GM21529 (cell line): ENCODE measurements at regions not wholly inside any gene's neighbourhood (a gene's known extent, or its start where the extent isn't known, plus 50 kb on each side); places are given as distances from the start of the nearest gene placed in this dataset.

ENCODE experiments used
- ATAC-seq: cut with Tn5 transposase; IDR thresholded peaks from one replicate; pipeline ENCODE4 v1.9.1; 2021; ENCODE audit not compliant: unreplicated experiment

DNA sequence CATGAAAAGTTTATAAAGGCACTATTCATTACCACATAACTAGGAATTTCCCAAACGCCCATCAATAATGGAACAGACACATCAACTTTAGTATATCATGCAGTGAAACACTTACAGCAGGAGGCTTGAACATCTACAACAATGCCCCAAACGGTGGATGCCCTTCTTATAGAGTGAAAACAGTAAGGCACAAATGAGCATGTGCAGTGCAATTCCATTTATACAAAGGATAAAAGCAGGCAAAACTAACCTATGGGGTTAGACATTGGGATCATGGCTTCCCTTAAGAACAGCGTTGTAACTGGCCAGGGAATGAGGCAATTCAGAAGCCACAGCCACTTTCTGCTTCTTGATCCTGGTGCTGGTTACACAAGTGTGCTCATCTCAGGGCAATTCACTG, 1363.0 kb downstream of the TBC1D22A start:
- ATAC-seq = no peak

GRCh38 chr22:48121984-48122383, 1359.5 kb downstream of the TBC1D22A start:
- no peak for ATAC-seq

GRCh38 chr22:48118654-48119053, 1356.2 kb downstream of the TBC1D22A start:
- ATAC-seq = no peak

DNA sequence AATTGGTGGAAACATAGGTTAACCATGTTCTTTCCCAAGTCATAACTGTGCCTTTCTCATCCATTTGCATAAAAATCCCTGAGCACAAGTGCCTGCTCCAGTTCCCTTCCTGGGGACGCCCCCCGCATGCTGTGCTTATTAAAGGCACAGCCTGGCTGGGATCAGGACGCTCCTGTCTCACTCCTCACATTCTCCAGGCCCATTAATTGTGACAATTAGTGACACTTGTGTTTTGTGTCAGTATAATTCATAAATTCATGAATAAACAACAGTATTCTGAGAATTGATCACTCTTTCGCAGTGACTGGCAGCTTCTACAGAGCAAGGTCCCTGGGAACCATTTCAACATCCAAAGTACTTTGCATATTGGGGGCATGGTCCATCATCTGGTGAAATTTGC, 1354.4 kb downstream of the TBC1D22A start:
- ATAC-seq = no peak

- ATAC-seq = no peak
These were observed 1350.5 kb downstream of the TBC1D22A start for GRCh38 chr22:48112687-48113521.

DNA sequence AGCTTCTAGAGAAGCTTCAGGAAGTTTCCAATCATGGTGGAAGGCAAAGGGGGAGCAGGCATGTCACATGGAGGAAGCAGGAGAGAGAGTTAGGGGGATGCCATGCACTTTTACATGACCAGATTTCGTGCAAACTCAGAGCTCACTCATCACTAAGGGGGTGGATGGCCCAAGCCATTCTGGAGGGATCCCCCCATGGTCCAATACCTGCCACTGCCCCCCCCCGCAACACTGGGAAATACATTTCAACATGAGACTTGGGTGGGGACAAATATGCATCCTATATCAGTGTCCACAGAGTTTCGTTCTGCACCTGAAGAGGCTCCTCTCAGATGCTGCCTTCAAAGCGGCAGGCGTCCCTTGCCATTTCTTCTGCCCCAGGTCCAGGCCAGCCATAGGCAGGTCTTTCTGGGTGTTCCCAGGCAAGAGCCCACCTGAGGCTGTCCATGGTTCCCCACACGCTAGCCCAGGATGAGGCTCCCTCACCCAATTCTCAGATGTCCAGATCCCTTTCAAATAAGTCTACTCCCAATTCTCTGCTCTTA, 1344.3 kb downstream of the TBC1D22A start:
- no peak for ATAC-seq

- no peak for ATAC-seq
These were observed 1343.8 kb downstream of the TBC1D22A start for GRCh38 chr22:48106215-48106614.

- ATAC-seq = no peak
These were observed 1342.8 kb downstream of the TBC1D22A start for GRCh38 chr22:48105259-48105658.

DNA sequence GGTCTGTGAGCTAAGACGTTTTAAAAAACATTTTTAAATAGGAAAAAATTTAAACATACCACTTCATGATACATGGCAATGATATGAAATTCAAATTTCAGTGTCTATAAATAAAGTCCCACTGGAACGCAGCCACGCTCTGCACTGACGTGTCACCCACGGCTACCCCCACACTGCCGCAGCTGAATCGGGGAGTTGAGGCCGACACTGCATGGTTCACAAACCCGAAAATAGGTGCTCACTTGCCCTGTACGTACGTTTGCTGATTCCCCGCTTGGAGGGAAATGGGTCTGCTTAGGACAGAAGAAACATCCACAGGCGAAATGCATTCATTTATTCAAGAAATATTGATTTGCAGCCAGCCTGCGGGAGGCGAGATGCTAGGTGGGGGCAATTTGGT, 1342.3 kb downstream of the TBC1D22A start:
- ATAC-seq = no peak

- no peak for ATAC-seq
These were observed 1341.8 kb downstream of the TBC1D22A start for GRCh38 chr22:48104102-48104738.

GRCh38 chr22:48103126-48103875, 1340.9 kb downstream of the TBC1D22A start:
- ATAC-seq = no peak

- no peak for ATAC-seq
These were observed 1340.1 kb downstream of the TBC1D22A start for GRCh38 chr22:48102581-48102980.

GRCh38 chr22:48101704-48102103, 1339.3 kb downstream of the TBC1D22A start:
- ATAC-seq = no peak

- no peak for ATAC-seq
These were observed 1338.4 kb downstream of the TBC1D22A start for GRCh38 chr22:48100685-48101417.

DNA sequence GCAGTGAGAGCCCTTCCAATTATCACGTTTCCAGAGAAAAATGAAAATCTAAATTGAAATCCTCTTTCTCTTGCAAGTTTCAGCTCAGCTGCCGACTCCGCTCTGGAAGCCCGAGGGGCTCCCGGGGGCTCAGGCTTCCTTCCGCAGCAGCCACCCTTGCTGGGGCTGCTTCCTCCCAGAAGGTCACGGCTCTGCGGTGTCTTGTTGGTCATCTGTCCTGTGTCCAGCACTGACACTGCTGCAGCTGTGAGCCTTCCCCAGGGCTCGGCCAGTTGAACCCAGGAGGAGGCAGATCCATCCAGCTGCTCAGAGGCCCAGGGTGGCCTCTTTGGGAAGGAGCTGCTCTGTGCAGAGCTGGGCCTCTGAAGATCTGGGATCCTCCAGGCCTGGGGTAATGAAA, 1337.2 kb downstream of the TBC1D22A start:
- no peak for ATAC-seq

GRCh38 chr22:48099251-48099650, 1336.8 kb downstream of the TBC1D22A start:
- no peak for ATAC-seq

- peak; percentile 23 for ATAC-seq
These were observed 1336.4 kb downstream of the TBC1D22A start for GRCh38 chr22:48098921-48099245.

DNA sequence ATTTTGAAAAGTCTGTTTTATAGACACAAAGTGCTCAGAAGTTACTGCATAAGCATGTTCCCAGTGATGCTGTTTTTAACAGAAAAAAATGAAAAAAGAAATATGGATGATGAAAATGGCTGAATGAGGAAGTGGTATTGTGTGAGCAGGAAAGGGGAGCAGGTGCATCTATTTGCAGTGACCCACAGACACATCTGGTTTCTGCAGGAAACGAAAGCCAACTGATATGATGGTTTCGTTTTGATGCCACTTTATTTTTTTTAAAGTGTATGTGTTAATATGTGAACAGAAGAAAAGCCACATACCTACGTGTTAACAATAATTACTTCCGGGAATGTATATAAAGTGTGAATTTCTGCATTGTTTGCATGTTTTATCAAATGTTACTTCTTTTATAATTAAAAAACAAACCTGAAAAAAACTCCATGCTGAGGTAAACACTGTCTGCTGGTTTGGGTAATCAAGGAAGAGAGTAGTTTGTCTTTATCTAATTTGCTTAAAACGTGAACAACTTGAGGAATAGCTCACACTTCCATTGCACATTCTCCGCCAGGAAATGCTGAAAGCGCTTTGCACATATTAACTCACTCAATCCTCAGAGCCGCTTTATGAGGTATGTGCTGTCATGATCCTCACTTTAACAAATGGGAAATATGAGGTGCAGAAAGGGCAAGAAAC, 1335.9 kb downstream of the TBC1D22A start:
- peak; percentile 74 for ATAC-seq

- peak; percentile 27 for ATAC-seq
These were observed 1335.3 kb downstream of the TBC1D22A start for GRCh38 chr22:48097723-48098122.
